ENCODE measurements at regions not wholly inside any gene's neighbourhood (a gene's known extent, or its start where the extent isn't known, plus 50 kb on each side); places are given as distances from the start of the nearest gene placed in this dataset.

GRCh38 chr5:44881266-44881665, 72.5 kb downstream of the MRPS30 start:
- H3K4me1 Mint-ChIP-seq (ENCODE audit: low read depth) = no peaks in the 10 kb centered on the region
- TF ChIP-seq CTCF (IDR thresholded peaks at IDR 0.05) = no peak
- H3K36me3 Mint-ChIP-seq (ENCODE audit: low read depth) = no peaks in the 10 kb centered on the region
- H3K4me3 Mint-ChIP-seq (ENCODE audit: unreplicated experiment) = no peak overlapping the region
- no peak for DNase-seq (ENCODE audit: low spot score)
- H3K27me3 Mint-ChIP-seq (ENCODE audit: low read depth) = peaks cover 5% of the 10 kb centered on the region
- H3K9me3 Mint-ChIP-seq (ENCODE audit: low read depth) = no peaks in the 10 kb centered on the region
- no peak overlapping the region for H3K27ac Mint-ChIP-seq (ENCODE audit: unreplicated experiment)

DNA sequence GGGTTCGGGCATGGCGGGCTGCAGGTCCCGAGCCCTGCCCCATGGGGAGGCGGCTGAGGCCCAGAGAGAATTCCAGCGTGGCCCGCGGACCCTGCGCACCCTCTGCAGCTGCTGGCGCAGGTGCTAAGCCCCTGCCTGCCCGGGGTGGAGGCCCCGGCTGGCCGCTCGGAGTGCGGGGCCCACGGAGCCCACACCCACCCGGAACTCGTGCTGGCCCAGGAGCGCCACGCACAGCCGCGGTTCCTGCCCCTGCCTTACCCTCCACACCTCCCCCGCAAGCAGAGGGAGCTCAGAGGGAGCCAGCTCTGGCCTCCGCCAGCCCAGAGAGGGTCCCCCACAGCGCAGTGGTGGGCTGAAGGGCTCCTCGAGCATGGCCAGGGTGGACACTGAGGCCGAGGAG, 75.3 kb downstream of the MRPS30 start:
- H3K9me3 Mint-ChIP-seq (ENCODE audit: low read depth) = no peaks in the 10 kb centered on the region
- H3K4me1 Mint-ChIP-seq (ENCODE audit: low read depth) = no peaks in the 10 kb centered on the region
- H3K36me3 Mint-ChIP-seq (ENCODE audit: low read depth) = no peaks in the 10 kb centered on the region
- H3K4me3 Mint-ChIP-seq (ENCODE audit: unreplicated experiment) = no peak overlapping the region
- no peak for TF ChIP-seq CTCF (IDR thresholded peaks at IDR 0.05)
- no peak for DNase-seq (ENCODE audit: low spot score)
- no peak overlapping the region for H3K27ac Mint-ChIP-seq (ENCODE audit: unreplicated experiment)
- no peaks in the 10 kb centered on the region for H3K27me3 Mint-ChIP-seq (ENCODE audit: low read depth)

DNA sequence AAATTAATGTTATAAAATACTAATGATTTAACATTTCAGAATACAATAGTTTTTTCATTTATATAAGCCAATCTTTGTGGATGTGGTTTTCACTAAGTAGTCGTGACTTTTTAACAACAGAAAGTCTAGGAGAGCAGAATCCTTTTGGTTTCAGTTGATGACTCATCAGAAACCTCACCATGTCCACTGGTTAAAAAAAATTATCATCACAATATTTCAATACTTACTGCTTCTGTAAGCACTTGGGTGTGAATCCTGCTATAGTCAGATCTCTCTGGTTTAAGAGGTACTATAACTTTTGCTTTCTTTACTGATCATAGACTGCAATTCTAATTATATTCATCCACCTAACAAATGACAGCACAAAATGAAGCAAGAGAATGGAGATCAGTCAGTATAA, 77.2 kb downstream of the MRPS30 start:
- peaks cover 2% of the 10 kb centered on the region for H3K9me3 Mint-ChIP-seq (ENCODE audit: low read depth)
- no peak for DNase-seq (ENCODE audit: low spot score)

DNA sequence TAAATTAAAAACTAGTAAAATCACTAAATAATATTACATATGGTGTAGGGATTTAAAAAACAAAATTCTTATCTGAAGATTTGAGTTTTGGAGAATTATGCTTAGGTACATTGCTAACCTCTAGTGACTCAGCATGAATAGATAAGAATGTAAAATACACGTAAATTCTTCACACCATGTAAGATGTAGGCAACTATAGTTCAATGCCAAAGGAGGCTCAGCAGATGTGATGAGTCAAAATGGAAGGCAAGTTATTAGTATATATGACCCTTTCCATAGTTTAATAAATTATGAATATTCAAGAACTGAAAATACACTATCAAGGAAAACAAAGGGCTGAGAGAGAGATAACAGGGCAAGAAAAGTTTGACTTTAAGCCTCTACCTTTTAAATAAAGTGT, 79.0 kb downstream of the MRPS30 start:
- no peaks in the 10 kb centered on the region for H3K4me1 Mint-ChIP-seq (ENCODE audit: low read depth)
- H3K27me3 Mint-ChIP-seq (ENCODE audit: low read depth) = no peaks in the 10 kb centered on the region
- no peak overlapping the region for H3K27ac Mint-ChIP-seq (ENCODE audit: unreplicated experiment)
- no peak for DNase-seq (ENCODE audit: low spot score)
- TF ChIP-seq CTCF (IDR thresholded peaks at IDR 0.05) = no peak
- H3K9me3 Mint-ChIP-seq (ENCODE audit: low read depth) = peaks cover 15% of the 10 kb centered on the region
- H3K4me3 Mint-ChIP-seq (ENCODE audit: unreplicated experiment) = no peak overlapping the region
- H3K36me3 Mint-ChIP-seq (ENCODE audit: low read depth) = peaks cover 2% of the 10 kb centered on the region

More for the DNA sequence above, 77.2 kb downstream of the MRPS30 start:
- no peaks in the 10 kb centered on the region for H3K4me1 Mint-ChIP-seq (ENCODE audit: low read depth)
- H3K4me3 Mint-ChIP-seq (ENCODE audit: unreplicated experiment) = no peak overlapping the region
- no peak overlapping the region for H3K27ac Mint-ChIP-seq (ENCODE audit: unreplicated experiment)
- H3K36me3 Mint-ChIP-seq (ENCODE audit: low read depth) = no peaks in the 10 kb centered on the region
- no peaks in the 10 kb centered on the region for H3K27me3 Mint-ChIP-seq (ENCODE audit: low read depth)
- no peak for TF ChIP-seq CTCF (IDR thresholded peaks at IDR 0.05)

DNA sequence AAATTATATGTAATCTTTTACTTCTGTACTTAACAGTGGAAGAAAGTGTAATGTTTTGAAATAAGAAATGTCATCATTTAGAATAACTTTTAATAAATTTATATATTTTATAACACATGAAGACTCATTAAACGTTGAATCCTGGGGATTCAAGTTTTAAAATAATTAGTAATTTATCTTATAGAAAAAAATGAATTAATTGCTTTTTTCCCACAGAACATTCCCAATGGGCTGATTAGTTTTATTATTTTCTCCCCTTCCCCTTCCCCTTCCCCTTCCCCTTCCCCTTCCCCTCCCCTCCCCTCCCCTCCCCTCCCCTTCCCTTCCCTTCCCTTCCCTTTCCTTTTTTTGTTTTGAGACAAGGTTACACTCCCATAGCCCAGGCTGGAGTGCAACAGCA, 79.7 kb downstream of the MRPS30 start:
- Mint-ChIP-seq H3K27me3 (ENCODE audit: low read depth) (no peaks in the 10 kb centered on the region), H3K4me1 (ENCODE audit: low read depth) (no peaks in the 10 kb centered on the region), H3K27ac (ENCODE audit: unreplicated experiment) (no peak overlapping the region), H3K36me3 (ENCODE audit: low read depth) (peaks cover 2% of the 10 kb centered on the region), H3K4me3 (ENCODE audit: unreplicated experiment) (no peak overlapping the region), H3K9me3 (ENCODE audit: low read depth) (peaks cover 19% of the 10 kb centered on the region)
- TF ChIP-seq CTCF (IDR thresholded peaks at IDR 0.05) = no peak
- DNase-seq (ENCODE audit: low spot score) = no peak

Data from chondrocyte (in vitro differentiated cells).